Activated T-cell treated with anti-CD3 and anti-CD28 coated beads, Interleukin-2, amount 50 U/mL, for 1 hour (primary cell): ENCODE measurements at regions not wholly inside any gene's neighbourhood (a gene's known extent, or its start where the extent isn't known, plus 50 kb on each side); places are given as distances from the start of the nearest gene placed in this dataset.
A peak's percentile ranks its signal among the peaks of the same experiment; 100 is the strongest.
"Not testable (repeated sequence)": the region's sequence is repeated elsewhere in the genome, so short reads cannot be mapped to it uniquely, and the experiment has no call there.

Experiments used
- DNase-seq: peaks from one replicate; pipeline ENCODE4 v3.0.0-alpha.2; 2020

GRCh38 chrX:65331371-65331770 lies 203.2 kb downstream of the LAS1L start:
- no peak for DNase-seq

GRCh38 chrX:65300104-65300809 lies 234.3 kb downstream of the LAS1L start:
- DNase-seq: no peak

- DNase-seq: not testable (repeated sequence)
Measured at GRCh38 chrX:65282905-65283304, 251.7 kb downstream of the LAS1L start.

- DNase-seq: no peak
Measured at GRCh38 chrX:65273152-65273551, 261.4 kb downstream of the LAS1L start.

- no peak for DNase-seq
Measured at GRCh38 chrX:65266482-65266881, 268.1 kb downstream of the LAS1L start.

GRCh38 chrX:65253817-65254216 lies 277.6 kb upstream of the ZC4H2 start:
- no peak for DNase-seq

- no peak for DNase-seq
Measured at GRCh38 chrX:65241059-65241721, 264.9 kb upstream of the ZC4H2 start.

GRCh38 chrX:65203545-65203944 lies 227.3 kb upstream of the ZC4H2 start:
- no peak for DNase-seq

GRCh38 chrX:65196758-65197360 lies 220.6 kb upstream of the ZC4H2 start:
- no peak for DNase-seq

- no peak for DNase-seq
Measured at GRCh38 chrX:65195621-65196020, 219.4 kb upstream of the ZC4H2 start.

- no peak for DNase-seq
Measured at GRCh38 chrX:65194547-65194946, 218.3 kb upstream of the ZC4H2 start.

- not testable (repeated sequence) for DNase-seq
Measured at GRCh38 chrX:65163325-65163724, 187.1 kb upstream of the ZC4H2 start.

GRCh38 chrX:65148232-65148631 lies 172.0 kb upstream of the ZC4H2 start:
- no peak for DNase-seq

- no peak for DNase-seq
Measured at GRCh38 chrX:65136424-65136823, 160.2 kb upstream of the ZC4H2 start.

- no peak for DNase-seq
Measured at GRCh38 chrX:65127842-65128241, 151.6 kb upstream of the ZC4H2 start.

- no peak for DNase-seq
Measured at GRCh38 chrX:65098851-65099250, 122.6 kb upstream of the ZC4H2 start.

GRCh38 chrX:65093658-65094057 lies 117.4 kb upstream of the ZC4H2 start:
- DNase-seq: no peak

GRCh38 chrX:65073233-65073632 lies 97.0 kb upstream of the ZC4H2 start:
- DNase-seq: no peak

GRCh38 chrX:65072590-65072989 lies 96.3 kb upstream of the ZC4H2 start:
- DNase-seq: no peak

GRCh38 chrX:65058626-65059025 lies 82.4 kb upstream of the ZC4H2 start:
- not testable (repeated sequence) for DNase-seq

GRCh38 chrX:65045001-65045400 lies 68.8 kb upstream of the ZC4H2 start:
- no peak for DNase-seq

- DNase-seq: no peak
Measured at GRCh38 chrX:65035446-65035770, 59.2 kb upstream of the ZC4H2 start.

- peak; percentile 82 for DNase-seq
Measured at GRCh38 chrX:65034668-65035445, 58.6 kb upstream of the ZC4H2 start, which contains the start of gene ZC3H12B. TSS of gene ZC3H12B (plus strand) at chrX:65034826.

GRCh38 chrX:65034292-65034667 lies 58.0 kb upstream of the ZC4H2 start:
- DNase-seq: no peak
